NCI-H2196 treated with DMSO at 0.1 percent for 48 hours (cell line): ENCODE measurements at regions not wholly inside any gene's neighbourhood (a gene's known extent, or its start where the extent isn't known, plus 50 kb on each side); places are given as distances from the start of the nearest gene placed in this dataset.
A peak's percentile ranks its signal among the peaks of the same experiment; 100 is the strongest.
"Not testable (repeated sequence)": the region's sequence is repeated elsewhere in the genome, so short reads cannot be mapped to it uniquely, and the experiment has no call there.

Experiments
- DNase-seq: peaks from one replicate; lab custom pipeline; 2025; ENCODE audit not compliant: unreplicated experiment; lab: John Stamatoyannopoulos, UW

- DNase-seq, result no peak
These were observed 97.2 kb downstream of the NAV1 start for GRCh38 chr1:201636097-201636496.

- no peak for DNase-seq
These were observed 97.6 kb downstream of the NAV1 start for GRCh38 chr1:201636510-201636971.

GRCh38 chr1:201637282-201638079 lies 98.6 kb downstream of the NAV1 start:
- DNase-seq, result no peak

GRCh38 chr1:201639391-201639790 lies 100.5 kb downstream of the NAV1 start:
- no peak for DNase-seq

- DNase-seq, result no peak
These were observed 100.9 kb downstream of the NAV1 start for GRCh38 chr1:201639826-201640225.

- no peak for DNase-seq
These were observed 101.7 kb downstream of the NAV1 start for GRCh38 chr1:201640624-201641023.

GRCh38 chr1:201641524-201642253 lies 102.8 kb downstream of the NAV1 start:
- DNase-seq, result no peak

- no peak for DNase-seq
These were observed 104.8 kb downstream of the NAV1 start for GRCh38 chr1:201643835-201644104.

GRCh38 chr1:201644197-201644596 lies 105.3 kb downstream of the NAV1 start:
- DNase-seq, result no peak

- not testable (repeated sequence) for DNase-seq
These were observed 106.1 kb downstream of the NAV1 start for GRCh38 chr1:201645000-201645399.

GRCh38 chr1:201645956-201646355 lies 107.0 kb downstream of the NAV1 start:
- DNase-seq, result no peak

GRCh38 chr1:201646411-201647022 lies 107.6 kb downstream of the NAV1 start:
- no peak for DNase-seq

- no peak for DNase-seq
These were observed 108.2 kb downstream of the NAV1 start for GRCh38 chr1:201647094-201647493.

- no peak for DNase-seq
These were observed 108.8 kb downstream of the NAV1 start for GRCh38 chr1:201647722-201648065.

- DNase-seq, result peak; percentile 25
These were observed 109.4 kb downstream of the NAV1 start for GRCh38 chr1:201648066-201648906.

- DNase-seq, result no peak
These were observed 110.2 kb downstream of the NAV1 start for GRCh38 chr1:201648907-201649721.

- peak; percentile 40 for DNase-seq
These were observed 111.1 kb downstream of the NAV1 start for GRCh38 chr1:201649761-201650622.

- DNase-seq, result no peak
These were observed 111.7 kb downstream of the NAV1 start for GRCh38 chr1:201650623-201650933.

- DNase-seq, result no peak
These were observed 113.3 kb downstream of the NAV1 start for GRCh38 chr1:201652181-201652580.

GRCh38 chr1:201653233-201653632 lies 114.3 kb downstream of the NAV1 start:
- DNase-seq, result peak; percentile 18
